HG03342 (cell line): ENCODE measurements at regions not wholly inside any gene's neighbourhood (a gene's known extent, or its start where the extent isn't known, plus 50 kb on each side); places are given as distances from the start of the nearest gene placed in this dataset.
A peak's percentile ranks its signal among the peaks of the same experiment; 100 is the strongest.
"Not testable (repeated sequence)": the region's sequence is repeated elsewhere in the genome, so short reads cannot be mapped to it uniquely, and the experiment has no call there.

Experiments used
- ATAC-seq: cut with Tn5 transposase; IDR thresholded peaks from one replicate; pipeline ENCODE4 v1.9.1; 2021; ENCODE audit warnings: mild to moderate bottlenecking, moderate library complexity; ENCODE audit not compliant: unreplicated experiment

DNA sequence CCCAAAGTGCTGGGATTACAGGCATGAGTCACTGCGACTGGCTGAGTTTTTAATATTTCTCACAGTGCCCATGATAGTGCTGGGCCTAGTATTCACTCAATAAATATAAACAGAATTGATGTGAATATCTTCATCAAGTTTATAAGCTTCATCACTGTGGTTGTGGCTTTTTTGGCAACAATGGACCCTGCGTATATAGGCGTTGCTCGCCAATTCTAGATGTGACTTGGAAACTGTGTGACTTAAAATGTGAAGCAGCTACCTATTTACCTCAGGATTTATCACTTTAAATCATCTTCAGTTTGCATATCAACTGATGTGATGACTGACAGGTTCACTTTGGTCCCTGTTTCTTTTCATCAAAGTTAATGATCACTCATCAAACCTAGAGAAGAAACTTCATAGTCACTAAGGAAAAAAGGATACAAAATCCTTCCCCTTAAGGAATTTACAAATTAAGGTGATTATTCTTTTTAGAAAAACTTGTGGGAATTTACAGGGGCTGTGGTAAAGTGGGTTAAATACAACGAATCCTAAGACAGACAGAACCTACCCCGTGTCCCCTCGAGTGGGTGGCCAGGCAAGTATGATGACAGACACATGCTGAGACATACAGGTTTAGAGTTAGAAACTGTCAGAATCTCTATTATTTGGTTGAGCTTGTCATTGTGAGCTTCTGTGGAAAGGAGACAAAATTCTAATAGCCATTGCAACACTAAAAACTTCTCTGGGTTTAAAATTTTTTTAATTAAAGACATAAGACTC lies 101.3 kb downstream of the AKAP11 start:
- no peak for ATAC-seq

DNA sequence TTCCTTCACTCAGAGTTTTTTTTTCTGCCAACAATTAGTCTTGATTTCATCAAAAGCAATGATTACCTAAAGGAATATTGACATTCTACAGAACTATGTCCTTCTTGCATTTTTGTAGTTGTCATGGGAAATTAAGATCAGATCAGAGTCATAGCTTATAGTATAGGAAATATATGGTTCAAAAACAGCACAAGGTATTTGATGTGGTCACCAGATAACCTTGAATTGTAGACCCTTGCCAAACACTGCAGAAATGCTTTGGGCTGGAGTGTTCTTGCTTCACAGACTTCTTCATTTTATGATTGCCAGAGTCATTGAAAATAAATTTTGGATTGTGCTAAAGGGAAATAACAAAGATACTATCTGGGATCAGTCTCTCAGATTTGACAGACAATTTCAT lies 103.7 kb downstream of the AKAP11 start:
- no peak for ATAC-seq

GRCh38 chr13:42377640-42378382 lies 105.9 kb downstream of the AKAP11 start:
- peak; percentile 81 for ATAC-seq

GRCh38 chr13:42378383-42378780 lies 106.4 kb downstream of the AKAP11 start:
- no peak for ATAC-seq

- ATAC-seq, result no peak
These were observed 107.3 kb downstream of the AKAP11 start for GRCh38 chr13:42379241-42379640.

- ATAC-seq, result peak; percentile 46
These were observed 108.6 kb downstream of the AKAP11 start for GRCh38 chr13:42380420-42381164.

- ATAC-seq, result no peak
These were observed 109.1 kb downstream of the AKAP11 start for GRCh38 chr13:42381165-42381425.

- not testable (repeated sequence) for ATAC-seq
These were observed 109.5 kb downstream of the AKAP11 start for GRCh38 chr13:42381426-42381825.

DNA sequence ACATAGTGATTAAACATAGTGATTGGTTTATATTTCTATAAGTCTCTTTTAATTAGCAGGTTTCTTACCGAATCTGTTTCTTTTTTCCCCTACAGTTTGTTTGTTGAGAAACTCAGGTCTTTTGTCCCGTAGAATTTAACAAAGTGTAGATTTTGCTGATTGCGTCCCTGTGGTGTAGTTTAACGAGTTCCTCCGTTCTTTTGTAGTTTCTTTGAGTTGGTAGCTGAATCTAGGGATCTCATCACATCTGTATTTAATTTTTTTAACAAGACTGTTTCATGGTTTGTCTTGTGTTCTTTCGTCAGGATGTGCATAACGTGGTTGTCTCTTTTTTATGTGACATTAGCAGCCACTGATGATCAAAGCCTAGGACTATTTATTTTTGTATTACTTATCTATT lies 111.1 kb downstream of the AKAP11 start:
- ATAC-seq, result no peak

- ATAC-seq, result no peak
These were observed 112.3 kb downstream of the AKAP11 start for GRCh38 chr13:42384265-42384664.

DNA sequence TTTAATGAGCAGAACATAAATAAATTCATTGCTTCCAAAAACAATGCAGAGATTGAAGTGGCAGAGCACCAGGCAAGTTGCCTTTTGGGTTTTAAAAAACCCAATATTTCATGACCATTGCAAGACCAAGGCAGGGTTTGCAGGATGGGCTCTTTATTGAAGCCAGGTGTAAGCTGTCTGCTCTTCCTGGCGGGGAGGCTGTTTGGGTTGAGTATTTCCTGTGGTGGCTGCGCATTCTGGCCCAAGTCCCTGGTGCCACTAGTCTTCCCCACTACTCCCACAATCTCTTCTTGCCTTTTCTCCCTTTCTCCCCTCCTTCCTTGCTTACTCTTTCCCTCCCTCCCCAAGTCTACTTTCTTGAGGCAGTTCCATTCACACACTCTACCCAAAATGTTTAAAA lies 116.4 kb downstream of the AKAP11 start:
- ATAC-seq, result no peak

- no peak for ATAC-seq
These were observed 117.1 kb downstream of the AKAP11 start for GRCh38 chr13:42389041-42389440.

GRCh38 chr13:42392180-42392579 lies 120.2 kb downstream of the AKAP11 start:
- no peak for ATAC-seq

DNA sequence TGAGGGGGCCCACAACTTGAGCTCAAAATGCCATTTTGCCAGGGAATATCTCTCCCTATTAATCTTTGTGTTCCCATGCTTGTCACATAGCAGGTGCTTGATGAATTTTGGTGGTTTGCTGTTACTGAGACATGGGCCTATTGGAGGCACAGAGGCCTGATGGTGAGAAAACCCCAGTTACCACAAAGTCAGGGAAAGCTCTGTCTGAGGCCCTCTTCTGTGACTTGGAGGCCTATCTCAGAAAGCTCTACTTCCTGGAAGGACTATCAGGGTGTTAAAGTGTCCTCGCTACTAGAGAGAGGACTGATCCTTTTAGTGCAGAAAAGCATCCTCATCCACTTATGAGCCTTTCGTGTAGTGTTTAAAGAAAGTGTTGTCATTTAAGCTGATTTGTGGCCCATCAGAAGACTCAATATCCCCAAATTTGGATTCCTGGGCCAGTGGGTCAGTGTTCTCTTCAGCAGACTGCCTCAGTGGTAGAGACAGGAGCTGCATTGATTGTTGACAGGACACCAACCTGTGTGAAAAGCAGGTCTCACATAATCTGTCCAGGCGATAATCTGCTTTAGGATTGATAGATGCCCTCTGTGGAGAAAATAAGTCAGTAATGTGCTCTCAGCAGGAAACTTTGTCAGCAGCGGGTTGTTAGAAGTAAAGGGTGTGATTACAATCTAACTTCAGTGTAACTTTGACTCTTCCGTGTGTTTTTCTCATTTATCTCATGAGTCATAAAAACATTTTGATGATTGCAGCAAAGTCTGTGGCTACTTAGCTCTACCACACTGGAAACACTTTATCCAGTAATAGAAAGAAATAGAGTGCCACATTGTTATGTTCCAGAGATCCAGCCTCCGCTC lies 121.0 kb downstream of the AKAP11 start:
- ATAC-seq, result no peak

DNA sequence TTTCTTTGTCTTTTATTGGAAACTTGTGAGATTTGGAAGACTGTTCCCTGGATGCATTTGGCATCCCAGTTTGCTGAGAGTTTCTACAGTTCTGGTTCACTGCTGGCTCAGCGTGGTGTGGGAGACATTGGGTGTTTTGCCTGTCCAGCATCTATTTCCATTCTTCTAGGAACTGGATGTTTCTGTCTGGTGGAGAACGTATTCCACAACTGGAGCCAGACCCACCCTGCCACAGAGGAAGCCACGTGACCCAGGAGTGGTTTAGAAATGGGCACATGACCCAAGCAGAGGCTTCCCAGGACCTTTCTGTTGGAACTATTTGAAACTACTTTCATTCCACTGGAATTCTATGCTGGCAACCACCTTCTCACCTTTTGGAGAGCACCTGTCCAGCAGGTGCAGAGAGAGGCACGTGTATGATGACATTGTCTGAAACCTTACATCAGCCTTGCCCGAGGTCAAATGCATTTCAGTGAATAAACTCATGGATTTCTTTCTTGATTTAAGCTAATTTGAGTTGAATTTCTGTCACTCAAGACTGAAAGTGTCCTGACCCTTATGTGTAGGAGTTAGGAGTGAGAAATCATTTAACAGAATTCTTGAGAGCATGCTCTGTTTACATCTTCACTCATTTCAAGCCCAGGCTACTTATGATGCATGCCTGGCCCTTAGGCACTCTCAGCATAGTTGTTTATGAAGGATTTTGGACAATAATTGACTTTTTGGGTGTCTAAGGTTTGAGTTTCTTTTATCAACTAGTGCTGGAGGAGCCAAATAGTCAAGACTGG lies 121.8 kb downstream of the AKAP11 start:
- ATAC-seq, result no peak

DNA sequence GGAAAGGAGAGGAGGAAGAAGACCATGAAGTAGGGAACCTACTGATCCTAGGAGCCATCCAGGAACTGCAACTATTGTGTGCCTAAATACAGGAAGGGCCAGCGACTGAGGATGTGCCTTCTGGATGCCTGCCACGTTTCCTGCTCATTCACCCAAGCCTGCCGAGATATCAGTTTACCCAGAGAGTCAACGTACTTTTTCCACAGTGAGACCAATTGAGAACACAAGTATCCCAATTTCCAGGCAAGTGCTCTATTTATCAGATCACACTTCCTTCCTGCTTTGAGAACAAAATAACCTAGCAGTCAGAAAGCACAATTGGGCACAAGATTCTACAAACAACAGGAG lies 122.4 kb downstream of the AKAP11 start:
- ATAC-seq, result no peak

DNA sequence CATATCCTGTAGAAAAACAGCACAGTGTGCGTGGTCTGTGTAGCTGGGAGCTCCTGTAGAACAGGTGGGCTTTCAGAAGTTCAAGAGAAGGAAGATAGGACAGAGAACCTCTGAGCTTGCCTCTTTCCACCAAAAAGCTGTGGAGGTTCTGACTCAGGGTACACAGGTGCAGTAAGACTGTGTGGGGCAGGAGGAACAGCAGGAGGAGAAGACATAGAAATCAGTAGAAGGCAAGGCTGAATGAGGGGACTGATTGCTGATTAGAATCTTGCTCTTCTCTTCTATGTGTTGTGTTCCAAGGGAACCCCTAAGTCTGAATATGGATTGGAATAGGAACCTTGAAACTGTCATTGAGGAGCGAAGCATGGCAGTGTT lies 122.7 kb downstream of the AKAP11 start:
- no peak for ATAC-seq

GRCh38 chr13:42395086-42395821 lies 123.3 kb downstream of the AKAP11 start:
- no peak for ATAC-seq

DNA sequence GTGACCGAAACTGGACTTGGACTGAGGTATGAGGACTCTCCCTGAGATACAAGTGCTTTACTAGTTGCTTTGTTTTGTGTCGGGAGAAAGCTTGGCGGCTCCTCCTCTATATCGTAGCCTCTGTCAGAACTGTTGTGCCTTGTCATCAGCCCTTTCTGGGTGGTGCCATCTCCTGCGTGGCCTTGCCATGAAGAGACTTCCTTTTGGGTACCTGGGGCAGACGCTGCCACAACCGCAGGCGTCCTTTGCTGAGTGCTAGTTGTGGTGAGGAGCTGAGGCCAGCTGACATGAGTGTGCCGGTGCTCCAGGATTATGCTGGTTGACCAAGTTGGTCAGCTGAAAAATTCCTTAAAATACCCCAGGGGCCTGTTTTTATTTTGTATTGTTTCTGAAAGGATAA lies 124.5 kb downstream of the AKAP11 start:
- ATAC-seq, result no peak
